ENCODE measurements at regions not wholly inside any gene's neighbourhood (a gene's known extent, or its start where the extent isn't known, plus 50 kb on each side); places are given as distances from the start of the nearest gene placed in this dataset.

DNA sequence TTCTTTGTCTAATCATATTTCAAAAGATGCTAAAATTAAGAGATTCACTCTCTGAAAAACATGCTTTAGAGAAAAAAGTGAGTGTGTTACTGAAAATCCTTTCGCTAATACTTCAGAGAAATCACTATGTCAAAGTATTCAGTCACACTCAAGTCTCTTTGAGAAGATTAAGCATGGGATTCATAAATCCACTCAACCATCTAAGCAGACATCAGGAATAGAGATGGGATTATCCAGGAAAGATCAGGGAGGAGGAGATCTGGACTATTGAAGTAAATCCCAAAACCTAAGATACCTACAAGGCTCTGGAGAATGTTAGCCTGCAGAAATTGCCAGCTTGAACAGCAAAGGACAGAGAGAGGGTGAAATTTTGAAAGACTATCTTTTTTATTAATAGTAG is 317.2 kb upstream of the ACO1 start:
- DNase-seq (ENCODE audit: low read depth, low spot score) (no peak), ATAC-seq (no peak)
- intact Hi-C loops (cut with micrococcal nuclease; ENCODE audit: unreplicated experiment), result no loop called here
- no peaks in the 10 kb centered on the region for H3K36me3 ChIP-seq (ENCODE audit: control insufficient read depth, insufficient read depth, low read length)
- in situ Hi-C loops (cut with HindIII; ENCODE audit: low pct_unique_long_range_greater_than_20kb, low sequenced_read_pairs), result no loop called here
- no peaks in the 10 kb centered on the region for H3K9me3 ChIP-seq (ENCODE audit: control insufficient read depth, insufficient read depth, low read depth, low read length)
- TF ChIP-seq, protein P1, sequence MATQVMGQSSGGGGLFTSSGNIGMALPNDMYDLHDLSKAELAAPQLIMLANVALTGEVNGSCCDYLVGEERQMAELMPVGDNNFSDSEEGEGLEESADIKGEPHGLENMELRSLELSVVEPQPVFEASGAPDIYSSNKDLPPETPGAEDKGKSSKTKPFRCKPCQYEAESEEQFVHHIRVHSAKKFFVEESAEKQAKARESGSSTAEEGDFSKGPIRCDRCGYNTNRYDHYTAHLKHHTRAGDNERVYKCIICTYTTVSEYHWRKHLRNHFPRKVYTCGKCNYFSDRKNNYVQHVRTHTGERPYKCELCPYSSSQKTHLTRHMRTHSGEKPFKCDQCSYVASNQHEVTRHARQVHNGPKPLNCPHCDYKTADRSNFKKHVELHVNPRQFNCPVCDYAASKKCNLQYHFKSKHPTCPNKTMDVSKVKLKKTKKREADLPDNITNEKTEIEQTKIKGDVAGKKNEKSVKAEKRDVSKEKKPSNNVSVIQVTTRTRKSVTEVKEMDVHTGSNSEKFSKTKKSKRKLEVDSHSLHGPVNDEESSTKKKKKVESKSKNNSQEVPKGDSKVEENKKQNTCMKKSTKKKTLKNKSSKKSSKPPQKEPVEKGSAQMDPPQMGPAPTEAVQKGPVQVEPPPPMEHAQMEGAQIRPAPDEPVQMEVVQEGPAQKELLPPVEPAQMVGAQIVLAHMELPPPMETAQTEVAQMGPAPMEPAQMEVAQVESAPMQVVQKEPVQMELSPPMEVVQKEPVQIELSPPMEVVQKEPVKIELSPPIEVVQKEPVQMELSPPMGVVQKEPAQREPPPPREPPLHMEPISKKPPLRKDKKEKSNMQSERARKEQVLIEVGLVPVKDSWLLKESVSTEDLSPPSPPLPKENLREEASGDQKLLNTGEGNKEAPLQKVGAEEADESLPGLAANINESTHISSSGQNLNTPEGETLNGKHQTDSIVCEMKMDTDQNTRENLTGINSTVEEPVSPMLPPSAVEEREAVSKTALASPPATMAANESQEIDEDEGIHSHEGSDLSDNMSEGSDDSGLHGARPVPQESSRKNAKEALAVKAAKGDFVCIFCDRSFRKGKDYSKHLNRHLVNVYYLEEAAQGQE (IDR thresholded peaks at IDR 0.05; ENCODE audit: insufficient read depth in 1 of 2, low read depth in 2 of 2, low read length in 1 of 2), result no peak
- no peak for TF ChIP-seq TCF7L2 (IDR thresholded peaks at IDR 0.05; ENCODE audit: low read depth, low read length)
- no peak for TF ChIP-seq SIN3A (IDR thresholded peaks at IDR 0.05; ENCODE audit: borderline replicate concordance, insufficient read depth, low read depth, low read length)
- TF ChIP-seq, protein P2, sequence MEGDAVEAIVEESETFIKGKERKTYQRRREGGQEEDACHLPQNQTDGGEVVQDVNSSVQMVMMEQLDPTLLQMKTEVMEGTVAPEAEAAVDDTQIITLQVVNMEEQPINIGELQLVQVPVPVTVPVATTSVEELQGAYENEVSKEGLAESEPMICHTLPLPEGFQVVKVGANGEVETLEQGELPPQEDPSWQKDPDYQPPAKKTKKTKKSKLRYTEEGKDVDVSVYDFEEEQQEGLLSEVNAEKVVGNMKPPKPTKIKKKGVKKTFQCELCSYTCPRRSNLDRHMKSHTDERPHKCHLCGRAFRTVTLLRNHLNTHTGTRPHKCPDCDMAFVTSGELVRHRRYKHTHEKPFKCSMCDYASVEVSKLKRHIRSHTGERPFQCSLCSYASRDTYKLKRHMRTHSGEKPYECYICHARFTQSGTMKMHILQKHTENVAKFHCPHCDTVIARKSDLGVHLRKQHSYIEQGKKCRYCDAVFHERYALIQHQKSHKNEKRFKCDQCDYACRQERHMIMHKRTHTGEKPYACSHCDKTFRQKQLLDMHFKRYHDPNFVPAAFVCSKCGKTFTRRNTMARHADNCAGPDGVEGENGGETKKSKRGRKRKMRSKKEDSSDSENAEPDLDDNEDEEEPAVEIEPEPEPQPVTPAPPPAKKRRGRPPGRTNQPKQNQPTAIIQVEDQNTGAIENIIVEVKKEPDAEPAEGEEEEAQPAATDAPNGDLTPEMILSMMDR (IDR thresholded peaks at IDR 0.05), result no peak
- TF ChIP-seq POLR2AphosphoS5 (IDR thresholded peaks at IDR 0.05; ENCODE audit: low read depth, low read length), result no peak
- H3K4me3 ChIP-seq (ENCODE audit: low read depth in 2 of 2, low read length in 2 of 2), result no peak overlapping the region
- ChIA-PET POLR2A (no interaction called here), CTCF (no interaction called here)
- no peaks in the 10 kb centered on the region for H3K4me1 ChIP-seq (ENCODE audit: control insufficient read depth, insufficient read depth, low read length)
- no TSS peak for BruUV-seq (replicated peaks)
- H3K27ac ChIP-seq (ENCODE audit: low read length), result no peak overlapping the region
- H3K27me3 ChIP-seq (ENCODE audit: control insufficient read depth, insufficient read depth, low read length), result no peaks in the 10 kb centered on the region

DNA sequence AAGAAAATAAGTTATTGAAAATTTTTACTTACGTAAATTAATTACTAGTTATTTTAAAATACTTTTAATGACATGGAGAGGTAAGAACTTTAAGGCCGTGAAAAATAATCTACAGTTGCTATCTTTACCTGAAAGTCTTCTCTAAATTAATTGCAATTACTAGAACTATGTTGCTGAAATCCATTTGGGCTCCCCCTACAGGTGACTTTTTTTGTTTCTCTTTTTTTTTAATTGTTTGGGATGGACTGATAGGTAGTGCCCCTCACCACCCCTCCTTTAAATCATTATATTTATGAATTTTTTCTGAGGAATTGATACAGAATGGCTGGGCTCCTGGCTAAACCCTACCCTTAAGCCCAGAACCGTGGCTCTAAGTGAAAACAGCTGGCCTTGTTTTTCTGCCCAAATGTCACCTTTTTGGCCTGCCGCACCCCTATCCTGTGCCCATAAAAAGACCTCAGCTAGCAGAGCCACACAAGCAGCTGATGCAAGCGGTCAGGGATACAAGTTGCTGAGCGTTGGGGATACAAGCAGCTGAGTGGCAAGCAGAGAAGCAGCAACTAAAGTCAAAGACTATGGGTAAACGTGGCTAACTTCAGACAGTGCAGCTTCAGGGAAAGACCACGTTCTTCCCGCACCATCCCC is 315.2 kb upstream of the ACO1 start:
- no peak for ATAC-seq
- in situ Hi-C loops (cut with HindIII; ENCODE audit: low pct_unique_long_range_greater_than_20kb, low sequenced_read_pairs) (no loop called here), intact Hi-C loops (cut with micrococcal nuclease; ENCODE audit: unreplicated experiment) (no loop called here)
- POLR2A ChIA-PET, result no interaction called here
- Histone ChIP-seq H3K27me3 (ENCODE audit: control insufficient read depth, insufficient read depth, low read length) (no peaks in the 10 kb centered on the region), H3K4me3 (ENCODE audit: low read depth in 2 of 2, low read length in 2 of 2) (no peak overlapping the region), H3K27ac (ENCODE audit: low read length) (no peak overlapping the region), H3K9me3 (ENCODE audit: control insufficient read depth, insufficient read depth, low read depth, low read length) (no peaks in the 10 kb centered on the region), H3K4me1 (ENCODE audit: control insufficient read depth, insufficient read depth, low read length) (no peaks in the 10 kb centered on the region), H3K36me3 (ENCODE audit: control insufficient read depth, insufficient read depth, low read length) (no peaks in the 10 kb centered on the region)
- DNase-seq (ENCODE audit: low read depth, low spot score), result no peak
- CTCF ChIA-PET, result no interaction called here
- BruUV-seq (replicated peaks), result no TSS peak
- TF ChIP-seq, protein P2 (IDR thresholded peaks at IDR 0.05), result peak; percentile 51; the same call in 1 of the 2 replicates
- TF ChIP-seq TCF7L2 (IDR thresholded peaks at IDR 0.05; ENCODE audit: low read depth, low read length), result no peak
